NCI-H524 (cell line): ENCODE measurements at regions not wholly inside any gene's neighbourhood (a gene's known extent, or its start where the extent isn't known, plus 50 kb on each side); places are given as distances from the start of the nearest gene placed in this dataset.

ENCODE experiments used
- DNase-seq, 2 experiments: peaks; one replicate each; lab custom pipeline; 2025; lab: John Stamatoyannopoulos, UW

GRCh38 chr5:68161156-68161555 lies 54.4 kb upstream of the PIK3R1 start:
- DNase-seq, result peak in 1 of 2 experiments; percentile 10

DNA sequence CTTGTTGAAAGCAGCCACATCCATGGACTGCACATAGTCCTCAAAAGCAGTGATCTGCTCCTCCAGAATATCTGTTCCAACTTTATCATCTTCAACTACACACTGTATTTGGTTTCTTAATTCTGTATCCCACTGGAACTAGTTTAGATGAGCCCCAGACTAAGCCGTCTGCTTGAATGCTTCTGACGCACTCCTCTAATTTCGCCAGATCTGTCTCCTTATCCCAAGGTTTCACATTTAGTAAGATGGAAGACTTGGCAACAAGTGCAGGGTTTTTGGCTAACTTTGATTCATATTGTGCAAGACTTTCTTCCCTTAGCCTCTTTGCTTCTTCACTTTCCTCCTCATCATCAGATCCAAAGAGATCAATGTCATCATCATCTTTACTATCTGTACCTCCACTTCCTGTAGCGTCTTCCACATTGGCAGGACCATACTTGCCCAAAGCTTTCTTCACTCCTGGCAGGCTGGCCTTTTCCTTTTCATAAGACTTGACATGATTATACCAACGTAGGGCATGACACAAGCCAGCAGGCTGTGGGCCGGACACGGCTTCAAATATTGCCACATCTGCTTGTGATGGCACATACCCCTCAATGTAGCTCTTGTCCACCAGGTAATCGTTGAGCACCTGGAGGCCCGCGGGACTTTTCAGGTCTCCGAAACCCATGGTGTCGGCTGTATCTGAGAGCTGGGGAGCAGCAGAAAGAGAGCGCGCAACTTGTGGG lies 56.2 kb upstream of the PIK3R1 start:
- DNase-seq, result no peak

- no peak for DNase-seq
These were observed 59.6 kb upstream of the PIK3R1 start for GRCh38 chr5:68155940-68156339.

- DNase-seq, result no peak
These were observed 61.3 kb upstream of the PIK3R1 start for GRCh38 chr5:68154119-68154857.

- no peak for DNase-seq
These were observed 63.7 kb upstream of the PIK3R1 start for GRCh38 chr5:68151812-68152211.

GRCh38 chr5:68149189-68149588 lies 66.4 kb upstream of the PIK3R1 start:
- no peak for DNase-seq

DNA sequence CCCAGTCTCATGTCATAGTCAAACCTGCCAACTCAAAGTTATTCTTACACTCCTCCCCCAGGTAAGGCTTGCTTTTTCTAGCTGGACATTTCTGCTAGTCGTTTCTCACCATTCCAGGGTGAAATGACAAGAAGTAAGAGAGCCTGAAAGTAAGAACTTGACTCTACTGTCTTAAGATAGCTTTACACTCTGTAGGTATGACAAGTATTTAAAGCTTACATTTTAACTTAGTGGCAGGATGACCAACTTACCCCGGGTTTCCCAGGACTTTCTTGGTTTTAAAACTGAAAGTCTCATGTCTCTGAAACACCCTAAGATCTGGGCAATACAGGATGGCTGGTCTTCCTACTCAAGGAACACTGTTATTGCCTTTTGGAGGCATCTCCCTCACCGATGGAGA lies 67.5 kb upstream of the PIK3R1 start:
- no peak for DNase-seq

DNA sequence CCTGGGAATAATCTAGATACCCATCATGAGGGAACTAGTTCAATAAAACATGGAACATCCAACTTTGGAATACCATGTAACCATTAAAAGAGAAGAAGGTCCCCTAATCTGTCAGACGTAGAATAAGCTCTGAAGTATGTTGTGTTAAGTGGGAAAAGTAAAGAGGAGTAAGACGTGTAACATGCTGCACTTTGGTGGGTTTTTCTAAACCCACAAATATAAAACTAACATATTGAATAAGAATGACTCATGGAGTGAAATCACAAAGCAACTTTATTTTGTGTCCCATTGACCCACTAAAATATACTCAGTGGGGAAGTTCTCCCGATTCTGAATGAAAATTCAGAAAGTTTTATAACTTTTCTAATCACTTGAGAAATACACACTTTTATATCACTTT lies 67.9 kb upstream of the PIK3R1 start:
- no peak for DNase-seq

DNA sequence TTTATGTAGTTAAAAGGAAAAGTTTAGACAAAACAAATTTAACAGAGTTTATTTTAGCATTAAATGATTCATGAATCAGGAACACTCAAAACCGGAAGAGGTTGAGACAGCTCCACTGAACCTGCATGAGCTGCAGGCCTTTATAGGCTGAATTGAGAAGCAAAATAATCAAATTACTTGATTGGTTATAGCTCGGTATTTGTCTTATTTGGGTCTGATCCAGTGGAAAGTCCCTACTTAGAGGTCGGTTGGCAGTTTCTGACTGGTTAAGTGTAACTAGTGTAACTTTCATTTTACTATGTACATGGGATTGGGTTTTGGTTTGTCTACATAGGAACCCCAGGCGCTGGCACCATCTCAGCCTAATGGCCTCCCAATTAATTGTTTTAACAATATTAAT lies 74.1 kb upstream of the PIK3R1 start:
- no peak for DNase-seq

DNA sequence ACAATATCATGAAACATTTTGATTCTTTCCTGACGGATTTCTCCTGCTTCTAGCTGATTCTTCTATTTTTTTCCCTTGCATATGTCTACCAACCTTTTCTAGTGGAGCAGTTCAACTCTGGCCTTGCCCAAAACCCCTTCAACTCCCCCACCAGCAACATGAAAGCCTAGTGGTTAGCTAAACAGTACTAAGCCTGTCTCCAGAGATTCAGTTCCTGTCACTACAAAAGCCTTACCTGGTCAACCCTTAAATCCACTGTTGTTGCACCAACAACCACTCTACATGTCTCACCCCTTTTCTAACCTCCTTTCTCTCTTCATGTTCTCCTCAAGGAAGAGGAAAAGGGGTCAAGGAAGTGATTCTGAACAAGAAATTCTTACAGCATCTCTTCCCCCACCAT lies 74.8 kb upstream of the PIK3R1 start:
- no peak for DNase-seq

GRCh38 chr5:68139611-68140441 lies 75.7 kb upstream of the PIK3R1 start:
- no peak for DNase-seq

- DNase-seq, result no peak
These were observed 77.9 kb upstream of the PIK3R1 start for GRCh38 chr5:68137511-68138140.

- DNase-seq, result no peak
These were observed 80.8 kb upstream of the PIK3R1 start for GRCh38 chr5:68134669-68135313.

DNA sequence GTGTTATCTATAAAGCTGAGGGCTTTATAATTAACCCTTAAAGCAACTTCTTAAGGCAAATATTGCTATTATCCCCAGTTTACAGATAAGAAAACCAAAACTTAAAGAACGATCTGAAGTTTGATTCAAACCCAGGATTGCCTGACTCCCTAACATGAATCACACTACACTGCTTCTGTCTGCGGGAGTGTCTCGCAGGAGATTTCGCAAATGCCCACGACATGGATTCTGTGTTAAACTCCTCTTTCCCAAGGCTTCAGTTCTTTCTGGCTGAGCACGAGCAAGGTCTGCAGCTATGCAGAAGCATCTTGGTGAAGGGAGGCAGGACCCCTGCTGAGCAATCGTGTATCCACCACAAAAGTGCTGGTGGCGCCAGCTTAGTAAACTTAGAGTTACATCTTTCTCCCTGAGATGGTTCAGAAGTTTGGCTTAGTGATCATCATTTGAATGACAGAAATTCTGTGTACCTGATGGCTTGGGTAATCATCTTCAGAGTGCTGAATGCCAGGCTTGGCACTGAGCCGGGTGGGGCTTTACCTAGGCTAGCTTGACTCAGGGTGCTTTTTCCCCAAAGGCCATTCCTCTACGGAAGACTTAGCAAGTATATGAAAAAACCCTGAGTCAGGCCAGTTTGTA lies 81.4 kb upstream of the PIK3R1 start:
- no peak for DNase-seq

GRCh38 chr5:68130253-68130652 lies 85.3 kb upstream of the PIK3R1 start:
- no peak for DNase-seq

GRCh38 chr5:68129364-68129763 lies 86.2 kb upstream of the PIK3R1 start:
- DNase-seq, result no peak

- no peak for DNase-seq
These were observed 88.7 kb upstream of the PIK3R1 start for GRCh38 chr5:68126886-68127285.

DNA sequence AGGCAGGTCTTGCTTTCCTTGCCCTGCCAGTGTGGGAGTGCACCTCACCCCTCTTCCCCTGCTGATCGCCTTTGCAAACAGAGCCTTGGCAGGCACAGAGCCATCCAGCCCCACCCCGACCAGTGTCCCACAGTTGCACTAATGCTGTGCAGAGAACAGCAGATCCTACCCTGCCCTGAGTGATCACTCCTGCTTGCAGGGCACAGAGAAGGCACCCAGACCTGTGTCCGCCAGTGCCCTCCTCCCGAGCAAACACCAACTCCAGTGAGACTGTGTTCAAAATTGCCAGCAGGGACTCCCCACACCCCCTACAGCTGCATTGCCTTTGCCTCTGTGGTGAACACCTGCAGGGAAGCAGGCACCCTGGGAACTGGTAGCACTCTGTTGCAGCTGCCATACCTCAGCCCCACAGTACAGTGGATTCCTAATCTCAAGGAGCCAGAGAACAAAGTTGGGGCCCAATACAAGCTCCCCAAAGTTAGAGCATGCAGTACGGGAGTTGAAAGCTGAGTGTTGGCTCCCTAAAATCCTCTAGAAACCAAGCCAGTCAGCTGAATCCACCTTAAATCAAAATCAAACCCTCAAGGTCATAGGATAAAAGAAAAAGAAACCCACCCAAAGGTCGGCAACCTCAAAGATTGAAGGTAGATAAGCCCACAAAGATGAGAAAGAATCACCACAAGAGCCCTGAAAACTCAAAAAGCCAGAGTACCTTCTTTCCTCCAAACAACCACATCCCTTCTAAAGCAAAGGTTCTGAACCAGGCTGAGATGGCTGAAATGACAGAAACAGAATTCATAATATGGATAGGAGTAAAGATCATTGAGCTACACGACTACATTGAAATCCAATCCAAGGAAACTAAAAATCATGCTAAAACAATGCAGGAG lies 92.9 kb upstream of the PIK3R1 start:
- DNase-seq, result no peak

- no peak for DNase-seq
These were observed 98.6 kb upstream of the PIK3R1 start for GRCh38 chr5:68116868-68117411.

- DNase-seq, result no peak
These were observed 99.1 kb upstream of the PIK3R1 start for GRCh38 chr5:68116408-68116807.
